ENCODE measurements at regions not wholly inside any gene's neighbourhood (a gene's known extent, or its start where the extent isn't known, plus 50 kb on each side); places are given as distances from the start of the nearest gene placed in this dataset.

GRCh38 chr10:131802996-131803395, 97.8 kb upstream of the PPP2R2D start:
- no peak for ATAC-seq
- H3K27me3 ChIP-seq (ENCODE audit: insufficient read depth in 3 of 3, low read length in 2 of 3), result peaks cover 0 to 4% (median 0%) of the 10 kb centered on the region in 3 donors
- no peak overlapping the region for H3K27ac ChIP-seq
- no peak overlapping the region for H3K4me3 ChIP-seq
- no peaks in the 10 kb centered on the region for H3K4me1 ChIP-seq
- TF ChIP-seq CTCF (IDR thresholded peaks at IDR 0.05), result no peak
- H3K36me3 ChIP-seq (ENCODE audit: insufficient read depth in 1 of 2, low read depth in 1 of 2), result no peaks in the 10 kb centered on the region
- peaks cover 7% of the 10 kb centered on the region for H3K9me3 ChIP-seq
- 42 to 51% (median 50%) methylated on average over 13 of the region's 13 CpGs for WGBS, 3 donors
- no peak for DNase-seq
- intact Hi-C loops (cut with DNase I), result no loop called here

- DNase-seq (no peak), ATAC-seq (no peak)
- WGBS, 3 donors, result 75 to 78% (median 76%) methylated on average over 8 to 9 of the region's 9 CpGs
- no peaks in the 10 kb centered on the region for H3K4me1 ChIP-seq
- H3K36me3 ChIP-seq (ENCODE audit: insufficient read depth in 1 of 2, low read depth in 1 of 2), result no peaks in the 10 kb centered on the region
- peaks cover 0 to 8% (median 0%) of the 10 kb centered on the region in 3 donors for H3K27me3 ChIP-seq (ENCODE audit: insufficient read depth in 3 of 3, low read length in 2 of 3)
- H3K9me3 ChIP-seq, result peaks cover 7% of the 10 kb centered on the region
- TF ChIP-seq CTCF (IDR thresholded peaks at IDR 0.05), result no peak
- H3K27ac ChIP-seq, result no peak overlapping the region
- intact Hi-C loops (cut with DNase I), result no loop called here
- H3K4me3 ChIP-seq, result no peak overlapping the region
Measured at GRCh38 chr10:131803860-131804425, 96.9 kb upstream of the PPP2R2D start.

DNA sequence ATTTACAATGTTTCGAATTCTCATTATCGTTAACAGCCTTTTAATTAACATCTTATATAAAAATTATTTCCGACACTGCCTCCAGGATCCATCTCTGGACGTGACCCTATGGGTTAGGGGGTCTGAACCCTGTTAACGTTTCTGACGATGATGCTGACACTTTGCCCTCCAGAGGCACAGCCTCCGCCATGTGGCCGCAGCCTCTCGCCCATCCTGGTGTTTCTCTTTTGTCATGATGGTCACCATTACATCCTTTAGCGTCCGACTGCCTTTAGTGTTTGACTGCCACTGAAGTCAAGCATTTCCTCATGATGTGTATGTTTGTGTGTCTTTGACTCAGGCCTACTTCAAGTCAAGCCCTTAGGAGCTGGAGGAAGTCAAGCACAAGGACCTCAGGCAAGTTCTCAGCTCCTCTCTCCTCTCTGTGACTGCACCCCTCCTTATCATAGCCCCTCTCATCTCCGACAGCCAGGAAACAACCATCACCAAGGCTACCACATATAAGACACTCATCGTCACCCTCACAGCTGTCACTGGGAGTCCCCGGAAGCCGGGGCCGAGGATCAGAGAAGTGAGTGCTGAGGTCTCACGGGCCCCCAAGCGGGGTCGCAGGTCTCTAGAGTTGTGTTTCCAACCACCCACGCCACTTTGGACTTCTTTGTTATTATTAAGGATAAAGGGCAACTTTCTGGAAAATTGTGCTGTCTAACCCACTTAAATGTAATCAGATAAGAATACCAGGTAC, 96.1 kb upstream of the PPP2R2D start:
- no peaks in the 10 kb centered on the region for H3K4me1 ChIP-seq
- DNase-seq (no peak), ATAC-seq (no peak)
- no peak overlapping the region for H3K27ac ChIP-seq
- no peak overlapping the region for H3K4me3 ChIP-seq
- intact Hi-C loops (cut with DNase I), result no loop called here
- H3K9me3 ChIP-seq, result peaks cover under 1% of the 10 kb centered on the region
- 79 to 86% (median 83%) methylated on average over 20 of the region's 20 CpGs for whole genome bisulfite sequencing, 3 donors
- peaks cover 0 to 12% (median 0%) of the 10 kb centered on the region in 3 donors for H3K27me3 ChIP-seq (ENCODE audit: insufficient read depth in 3 of 3, low read length in 2 of 3)
- TF ChIP-seq CTCF (IDR thresholded peaks at IDR 0.05), result no peak
- H3K36me3 ChIP-seq (ENCODE audit: insufficient read depth in 1 of 2, low read depth in 1 of 2), result no peaks in the 10 kb centered on the region

DNA sequence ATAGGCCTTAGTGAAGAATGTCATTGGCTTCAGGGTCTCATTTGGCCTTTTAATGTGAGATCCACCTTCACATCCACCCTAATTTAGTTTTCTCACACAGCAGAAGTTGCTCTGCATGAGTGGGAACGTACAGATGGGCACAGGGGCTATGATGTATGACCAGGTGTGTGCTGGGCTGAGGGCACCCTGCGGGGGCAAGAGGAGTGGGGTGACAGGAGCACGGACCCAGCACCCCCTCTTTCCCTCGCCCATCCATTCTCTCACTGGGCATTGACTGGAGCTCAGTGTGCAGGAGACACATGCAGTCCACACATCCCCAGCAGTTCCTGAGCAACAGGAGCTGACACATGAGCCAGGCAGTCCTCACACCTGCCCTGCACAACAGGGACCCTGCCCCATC, 95.1 kb upstream of the PPP2R2D start:
- no peak for DNase-seq
- peaks cover 0 to 18% (median 4%) of the 10 kb centered on the region in 3 donors for H3K27me3 ChIP-seq (ENCODE audit: insufficient read depth in 3 of 3, low read length in 2 of 3)

More for the DNA sequence above, 95.1 kb upstream of the PPP2R2D start:
- intact Hi-C loops (cut with DNase I), result no loop called here
- no peak for ATAC-seq
- no peak overlapping the region for H3K4me3 ChIP-seq
- H3K9me3 ChIP-seq, result no peaks in the 10 kb centered on the region
- no peaks in the 10 kb centered on the region for H3K4me1 ChIP-seq
- WGBS, 3 donors, result 82 to 93% (median 86%) methylated on average over 4 of the region's 4 CpGs
- H3K27ac ChIP-seq, result no peak overlapping the region
- H3K36me3 ChIP-seq (ENCODE audit: insufficient read depth in 1 of 2, low read depth in 1 of 2), result no peaks in the 10 kb centered on the region
- no peak for TF ChIP-seq CTCF (IDR thresholded peaks at IDR 0.05)
